Kidney glomerular epithelial cell (primary cell): ENCODE measurements at regions not wholly inside any gene's neighbourhood (a gene's known extent, or its start where the extent isn't known, plus 50 kb on each side); places are given as distances from the start of the nearest gene placed in this dataset.
A peak's percentile ranks its signal among the peaks of the same experiment; 100 is the strongest.

Experiments
- DNase-seq: peaks from one replicate; lab custom pipeline; 2025; lab: John Stamatoyannopoulos, UW

DNA sequence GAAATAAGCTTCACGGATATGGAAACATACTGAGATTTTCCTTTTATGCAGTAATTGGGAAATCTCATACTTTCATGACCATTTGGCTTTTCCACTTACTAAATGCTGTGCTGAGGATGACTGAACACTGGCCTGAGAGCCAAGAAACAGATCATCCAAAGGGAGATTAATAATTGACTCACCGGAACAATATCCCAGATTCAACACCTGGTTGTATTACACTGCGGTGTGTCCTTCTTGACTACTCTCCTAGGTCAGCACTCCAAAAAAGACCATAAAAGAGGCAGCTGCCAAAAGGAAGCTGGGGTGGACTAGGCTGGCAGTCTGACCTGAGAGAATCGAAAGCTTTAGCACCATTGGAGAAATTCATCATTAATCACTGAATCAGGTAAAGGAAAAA is 469.1 kb downstream of the CBLN2 start:
- peak; percentile 29 for DNase-seq

DNA sequence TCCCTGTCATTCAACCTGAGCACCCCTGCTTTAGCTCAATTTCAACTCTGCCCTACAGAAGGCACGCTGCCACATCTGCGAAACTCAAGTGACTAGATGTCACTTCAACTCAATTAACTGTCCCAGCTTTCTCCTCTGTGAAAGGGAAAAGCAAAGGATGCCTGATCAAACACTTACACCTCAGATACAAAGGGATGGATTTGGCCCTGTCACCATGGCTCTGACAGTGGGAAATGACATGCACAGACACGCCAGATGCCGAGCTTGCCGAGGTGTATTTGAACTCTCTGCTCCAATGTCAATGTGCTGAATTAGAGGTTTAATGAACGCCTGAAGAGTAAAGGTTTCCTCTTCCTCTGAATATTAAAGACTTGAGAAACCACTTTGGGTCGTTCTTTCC is 481.1 kb downstream of the CBLN2 start:
- DNase-seq, result no peak

DNA sequence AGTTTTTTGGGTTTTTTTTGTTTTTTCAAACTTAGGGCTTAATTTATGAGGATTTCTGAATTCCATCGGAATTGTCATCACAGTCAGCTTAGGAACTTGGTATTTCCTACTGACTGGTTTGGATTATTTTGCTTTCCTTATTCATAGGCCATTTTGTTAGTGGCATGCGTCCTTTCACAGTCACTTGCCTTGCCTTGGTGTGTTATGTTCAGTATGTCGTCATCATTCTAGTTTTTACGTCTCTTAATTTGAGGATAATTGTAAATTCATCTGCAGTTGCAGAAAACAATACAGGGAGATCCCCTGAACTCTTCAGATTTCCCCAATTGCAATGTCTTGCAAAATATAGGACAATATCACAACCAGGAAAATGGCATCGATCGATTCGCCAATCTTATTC is 485.3 kb downstream of the CBLN2 start:
- no peak for DNase-seq

DNA sequence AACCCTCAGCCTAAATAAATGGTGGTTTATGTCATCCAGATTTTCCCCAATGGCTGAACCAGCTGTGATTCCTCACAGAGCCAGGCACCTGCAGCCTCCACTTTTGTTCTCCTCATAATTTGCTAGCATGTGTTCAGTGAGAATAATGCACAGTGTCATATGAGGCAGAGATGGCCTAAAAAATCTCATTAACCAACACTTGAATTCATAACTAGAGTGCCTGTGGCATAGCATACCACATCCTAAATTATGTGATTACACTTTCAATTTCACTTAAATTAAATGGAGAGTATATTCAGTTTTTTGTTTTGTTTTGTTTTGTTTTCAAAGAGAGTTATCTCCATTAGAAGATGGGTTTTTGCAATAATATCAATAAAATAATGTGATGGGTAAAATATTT is 488.0 kb downstream of the CBLN2 start:
- no peak for DNase-seq

DNA sequence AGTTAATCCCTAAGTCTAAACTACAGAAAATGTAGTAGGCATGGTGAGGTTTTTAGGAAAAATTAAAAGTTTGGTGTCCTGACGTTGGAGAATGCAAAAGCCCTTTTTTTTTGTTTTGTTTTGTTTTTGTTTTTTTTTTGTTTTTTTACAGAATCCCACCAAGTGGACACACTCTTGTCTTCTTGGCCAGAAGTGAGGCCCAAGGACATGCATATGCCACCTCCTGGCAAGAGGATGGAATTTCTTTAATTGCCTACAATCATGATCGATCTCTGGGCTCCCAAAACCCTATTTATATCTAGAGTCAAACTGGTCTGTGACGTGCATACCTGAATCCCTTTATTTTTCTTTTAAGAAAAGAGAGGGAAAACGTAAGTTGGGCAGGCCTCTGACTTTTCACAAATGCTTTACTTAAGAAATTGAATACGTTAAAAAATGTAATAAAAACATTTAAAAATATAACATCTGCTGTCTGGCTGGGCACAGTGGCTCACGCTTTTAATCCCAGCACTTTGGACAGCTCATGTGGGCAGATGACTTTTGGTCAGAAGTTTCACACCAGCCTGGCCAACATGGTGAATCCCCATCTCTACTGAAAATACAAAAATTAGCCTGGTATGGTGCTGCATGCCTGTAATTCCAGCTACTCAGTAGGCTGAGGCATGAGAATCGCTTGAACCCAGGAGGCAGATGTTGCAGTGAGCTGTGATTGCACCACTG is 502.7 kb downstream of the CBLN2 start:
- no peak for DNase-seq

DNA sequence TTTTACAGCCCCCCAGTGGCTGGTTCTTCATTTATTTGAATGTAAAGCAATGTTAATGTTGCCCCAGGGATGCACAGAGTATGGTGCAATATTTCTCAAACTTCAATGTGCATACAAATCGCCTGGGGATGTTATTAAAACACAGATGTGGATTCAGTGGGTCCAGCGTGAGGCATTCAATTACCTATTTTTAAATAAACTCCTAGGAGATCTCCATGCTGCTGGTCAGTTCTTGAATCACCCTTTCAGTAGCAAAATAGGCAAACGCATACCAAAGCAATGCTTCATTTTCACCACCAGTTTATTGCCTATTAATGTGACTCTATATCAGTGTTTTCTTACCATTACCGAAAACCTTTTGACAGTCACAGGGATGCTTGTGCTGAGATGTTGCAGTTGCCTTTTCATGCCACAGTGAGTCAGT is 530.7 kb downstream of the CBLN2 start:
- no peak for DNase-seq

DNA sequence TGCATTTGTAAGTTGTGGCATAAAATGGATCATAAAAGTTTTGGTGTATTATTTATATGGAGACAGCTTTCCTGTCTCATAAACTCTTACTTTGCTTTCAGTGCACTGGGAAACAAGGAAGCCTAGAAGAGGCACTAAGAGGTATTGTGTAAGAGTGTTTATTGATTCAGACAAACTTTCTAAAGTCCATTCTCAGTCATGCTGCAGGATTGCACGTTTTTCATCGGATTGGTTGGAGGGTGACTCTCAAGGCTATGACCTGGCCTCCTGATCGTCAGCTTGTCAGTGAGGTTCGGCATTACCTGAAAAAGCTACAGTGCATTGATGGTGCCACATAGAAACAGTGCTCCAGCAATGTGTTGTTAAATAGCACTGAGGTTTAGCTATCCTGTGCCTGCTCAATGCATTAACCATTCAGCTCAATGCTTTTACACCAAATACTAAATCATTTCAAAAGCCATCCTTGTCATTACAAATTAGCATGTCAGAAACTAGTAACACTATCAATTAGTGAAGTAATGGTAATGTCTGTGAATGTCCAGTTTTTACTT is 545.5 kb downstream of the CBLN2 start:
- no peak for DNase-seq

DNA sequence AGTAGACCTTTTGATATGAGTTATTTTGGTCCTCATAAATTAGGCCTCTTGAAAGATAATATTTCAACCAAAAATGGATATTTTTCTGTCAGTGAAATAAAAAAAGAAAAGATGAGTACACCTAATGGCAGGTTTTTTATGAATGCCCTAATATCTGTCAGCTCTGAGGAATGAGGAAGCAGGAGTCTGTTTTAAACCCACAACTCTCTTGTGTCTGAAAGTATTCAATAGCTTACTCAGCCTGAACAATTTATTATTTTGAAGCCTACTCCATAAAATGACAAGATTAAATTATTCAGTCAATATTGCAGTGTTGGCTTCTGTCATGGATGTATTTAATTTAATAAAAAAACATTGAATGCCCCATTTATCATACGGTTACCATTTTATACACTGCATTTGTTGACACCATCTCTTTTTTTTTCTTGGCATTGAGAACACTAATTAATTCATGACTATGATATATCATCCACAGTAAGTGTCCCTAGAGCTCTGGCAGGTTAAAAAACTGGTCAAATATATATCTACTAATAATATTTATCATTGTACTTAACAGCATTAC is 548.2 kb downstream of the CBLN2 start:
- peak; percentile 34 for DNase-seq

DNA sequence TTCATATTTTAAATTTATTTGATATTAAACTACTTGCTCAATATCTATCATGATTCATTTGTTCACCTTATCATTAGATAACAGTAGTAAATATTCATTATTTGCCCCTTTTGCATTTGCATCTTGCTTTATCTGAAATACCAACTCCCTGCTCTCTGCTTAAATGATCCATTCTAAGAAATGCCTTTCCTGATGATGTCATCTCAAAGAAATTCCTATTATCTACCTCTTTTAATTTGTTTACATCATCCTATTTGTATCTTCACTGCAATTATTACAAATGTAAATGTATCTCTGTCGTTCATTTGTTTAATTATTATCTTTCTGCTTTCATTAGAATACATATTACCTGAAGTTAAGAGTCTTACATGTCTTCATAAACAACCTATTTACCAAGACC is 549.9 kb downstream of the CBLN2 start:
- peak; percentile 28 for DNase-seq

DNA sequence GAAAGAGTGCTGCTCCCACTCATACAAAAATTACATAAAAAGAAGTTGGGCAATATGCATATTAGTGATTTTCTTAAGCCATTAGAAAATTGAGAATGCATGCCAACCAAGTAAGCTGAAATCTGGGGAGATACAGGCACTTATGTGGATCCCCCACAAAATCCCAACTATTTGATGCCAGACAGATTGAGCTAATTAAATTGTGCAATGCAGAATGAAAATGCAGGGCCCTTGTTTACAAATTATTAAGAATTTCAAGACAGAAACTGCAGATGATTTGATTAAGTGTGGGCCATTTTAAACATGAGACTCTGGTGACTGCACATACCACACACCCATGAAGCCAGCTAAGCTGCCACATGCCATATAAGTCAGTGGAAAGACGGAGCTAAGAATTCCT is 554.5 kb downstream of the CBLN2 start:
- DNase-seq, result no peak

DNA sequence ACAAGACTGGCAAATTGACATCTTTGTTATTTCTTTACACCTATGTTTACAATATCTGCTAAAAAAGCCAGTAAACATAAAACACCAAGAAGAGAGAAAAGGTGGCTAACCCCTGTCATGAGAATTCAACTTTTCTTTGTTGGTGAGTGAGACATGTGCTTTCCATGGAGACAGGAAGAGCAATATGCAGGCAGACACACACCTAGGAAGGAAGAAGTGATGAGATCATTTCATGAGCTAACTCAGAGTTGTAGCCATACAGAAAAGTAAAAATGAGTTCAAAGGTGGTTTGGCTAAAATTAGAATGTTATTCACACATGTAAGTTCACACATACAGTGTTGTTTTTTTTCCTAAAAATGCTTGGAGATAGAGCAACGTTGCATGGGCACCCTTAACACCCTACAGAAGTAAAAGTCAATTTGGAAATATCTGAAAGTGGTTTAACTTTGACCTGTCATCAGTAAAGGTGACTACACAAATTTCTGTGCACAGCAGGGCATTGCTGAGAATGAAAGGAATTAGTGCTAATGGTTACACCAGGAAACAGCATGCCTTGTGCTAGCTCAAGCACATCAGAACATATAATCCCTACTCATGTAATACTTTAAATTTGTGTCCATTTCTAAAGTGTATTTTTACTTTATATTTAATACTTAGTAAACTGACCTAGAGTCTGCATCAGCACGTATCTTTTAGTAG is 557.6 kb downstream of the CBLN2 start:
- peak; percentile 8 for DNase-seq

DNA sequence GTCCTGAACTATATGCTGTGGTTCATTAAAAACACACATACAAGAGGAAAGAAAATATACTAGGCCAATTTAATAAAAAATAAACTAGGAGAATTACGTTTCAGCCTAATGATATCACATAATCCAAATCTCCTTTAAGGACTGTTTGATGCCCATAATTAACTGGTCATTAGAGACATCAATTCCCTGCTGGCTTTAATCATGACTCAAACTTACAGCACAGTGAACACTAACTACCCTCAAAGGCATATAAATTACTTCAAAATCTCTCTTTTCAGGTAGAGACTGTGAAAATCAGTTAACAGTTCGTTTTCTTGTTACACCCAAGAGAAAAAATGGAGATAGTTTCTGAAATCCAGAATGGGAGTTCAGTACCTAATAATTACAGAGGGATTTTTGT is 567.4 kb downstream of the CBLN2 start:
- no peak for DNase-seq

DNA sequence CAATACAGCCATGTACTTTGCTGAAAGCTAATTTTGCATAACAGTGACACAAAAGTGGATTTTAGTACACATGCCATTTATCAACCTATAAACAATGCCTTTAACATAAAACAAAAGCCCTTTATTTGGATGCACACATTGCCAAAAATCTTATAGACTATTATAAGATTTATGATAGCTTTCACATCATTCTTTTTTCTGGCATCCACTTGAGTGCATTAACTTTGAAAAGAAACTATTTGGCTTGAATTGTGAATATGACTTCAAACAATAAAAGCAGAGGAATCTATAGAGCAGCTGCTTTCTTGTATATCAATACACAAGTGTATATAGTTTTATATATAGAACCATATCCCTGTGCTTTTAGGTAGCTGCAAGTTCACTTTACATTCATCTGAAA is 577.4 kb downstream of the CBLN2 start:
- DNase-seq, result no peak

DNA sequence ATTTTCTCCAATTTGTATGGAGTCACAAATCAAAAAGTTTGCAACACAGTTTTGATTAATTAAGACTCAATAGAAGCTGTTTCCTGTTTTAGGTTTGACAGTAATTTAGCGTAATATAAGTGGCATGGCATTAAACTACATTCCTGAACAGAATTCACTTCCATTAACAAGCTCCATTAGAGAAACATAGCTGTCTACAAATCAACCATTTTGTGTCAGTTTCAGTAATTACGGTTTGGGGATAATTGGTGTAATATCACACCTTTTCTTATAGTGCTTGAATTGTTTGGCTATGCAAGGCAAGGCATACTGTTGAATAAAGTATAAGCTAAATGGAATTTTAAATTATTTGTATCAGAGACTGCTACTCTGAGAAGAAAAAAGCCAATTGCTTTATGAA is 585.5 kb downstream of the CBLN2 start:
- DNase-seq, result no peak

DNA sequence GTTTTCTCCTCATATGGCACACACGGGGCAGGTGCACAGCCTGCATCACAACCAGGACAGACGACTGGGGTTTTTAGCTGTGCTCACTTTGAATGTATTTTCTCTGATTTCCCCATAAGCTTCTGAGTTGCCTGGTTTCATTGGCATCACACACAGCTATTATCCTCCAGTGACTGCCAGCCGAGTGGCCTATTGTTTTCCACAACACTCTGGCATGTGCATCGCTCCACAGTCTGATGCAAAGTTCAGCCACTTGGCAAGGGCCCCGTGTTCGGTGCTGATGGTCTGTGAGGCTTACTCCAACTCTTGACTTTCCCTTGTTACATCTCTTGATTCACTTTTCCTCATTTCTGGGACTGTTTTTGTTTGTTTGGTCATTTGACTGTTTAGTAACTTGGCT is 593.1 kb downstream of the CBLN2 start:
- no peak for DNase-seq

DNA sequence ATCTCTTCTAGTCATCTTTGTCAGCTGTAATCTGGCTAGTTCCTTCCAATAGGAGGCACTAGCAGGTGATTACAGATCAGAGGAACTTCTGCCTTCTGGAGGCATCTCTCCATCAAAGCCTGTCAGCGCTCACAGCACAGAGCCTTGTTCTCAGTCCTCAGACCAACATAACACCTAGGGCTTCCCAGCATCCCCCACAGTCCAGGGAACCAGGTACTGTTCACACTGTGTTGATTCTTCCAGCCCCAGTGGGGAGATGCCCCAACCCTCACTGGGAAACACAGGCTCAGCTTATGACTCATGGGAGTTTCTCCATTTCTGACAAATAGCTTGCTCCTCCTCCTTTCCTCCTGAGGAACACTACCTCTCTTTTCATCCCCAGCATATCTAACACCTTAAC is 601.7 kb downstream of the CBLN2 start:
- DNase-seq, result no peak

DNA sequence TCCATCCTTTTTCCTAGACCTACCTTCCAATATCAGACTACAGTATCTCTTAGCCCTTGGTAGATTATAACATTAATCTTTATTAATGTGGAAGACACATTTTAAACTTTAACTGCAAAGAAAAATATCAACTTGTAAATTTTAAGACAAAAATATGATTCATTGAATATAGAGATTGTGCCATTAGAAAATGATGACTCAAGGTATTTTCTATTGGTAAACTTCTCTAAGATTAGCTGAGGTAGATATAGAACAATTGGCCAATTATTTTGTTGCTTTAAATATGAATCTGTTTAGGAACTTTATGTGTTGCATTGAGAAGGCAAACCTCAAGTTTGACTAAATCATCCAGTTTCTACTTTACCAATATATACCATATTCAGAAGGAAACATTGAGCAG is 604.7 kb downstream of the CBLN2 start:
- no peak for DNase-seq

DNA sequence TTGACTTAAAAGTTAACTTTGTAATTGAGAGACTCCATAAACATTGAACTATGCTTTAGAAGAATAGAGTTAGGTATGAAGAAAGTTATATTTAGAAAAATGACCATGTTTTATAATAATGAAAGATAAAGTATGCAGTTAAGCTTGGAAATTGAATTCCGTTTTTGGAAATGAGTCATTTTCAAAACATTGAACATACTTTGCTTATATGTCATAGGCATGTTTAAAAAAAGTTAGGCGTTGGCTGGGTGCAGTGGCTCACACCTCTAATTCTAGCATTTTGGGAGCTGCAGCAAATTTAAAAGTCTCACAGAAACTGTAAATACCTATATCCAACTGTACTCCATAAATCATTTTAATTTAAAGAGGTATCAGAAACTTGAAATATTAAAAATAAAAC is 607.4 kb downstream of the CBLN2 start:
- DNase-seq, result no peak

DNA sequence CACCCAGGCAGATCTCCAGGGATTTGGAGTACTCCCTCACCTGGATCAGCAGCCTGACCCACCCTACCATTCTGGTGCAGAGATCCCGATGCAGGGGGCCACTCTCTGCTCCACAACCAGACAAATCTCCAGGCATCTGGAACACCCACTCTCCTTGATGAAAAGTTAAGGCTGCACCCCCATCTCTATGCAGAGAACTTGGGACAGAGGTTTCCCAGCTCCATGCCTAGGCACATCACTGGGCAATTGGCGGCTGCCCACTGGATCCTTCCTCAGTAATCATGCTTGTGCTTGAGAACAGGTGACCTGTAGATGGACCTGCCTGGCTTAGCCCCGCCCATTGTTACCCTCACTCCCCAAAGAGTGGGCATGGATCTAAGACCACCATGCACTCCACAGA is 624.9 kb downstream of the CBLN2 start:
- DNase-seq, result no peak

DNA sequence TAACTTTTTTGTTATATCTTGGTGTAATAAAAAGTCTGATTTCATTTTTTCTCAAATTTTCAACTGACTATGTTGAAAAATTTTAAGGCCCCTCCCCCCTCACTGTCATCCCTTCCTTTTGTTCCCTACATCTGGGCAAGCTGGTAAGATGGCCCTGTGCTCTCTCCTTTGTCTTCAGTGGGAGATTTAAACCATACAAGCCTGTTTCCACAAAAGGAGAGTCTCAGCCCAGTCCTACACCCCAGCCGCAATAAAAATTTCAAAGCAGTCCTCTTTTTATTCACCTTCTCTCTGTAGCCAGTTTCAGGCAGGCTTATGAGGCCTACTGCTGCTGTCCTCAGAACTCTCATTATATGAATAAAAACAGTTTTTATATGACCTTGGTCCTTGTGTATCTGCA is 630.5 kb downstream of the CBLN2 start:
- no peak for DNase-seq

DNA sequence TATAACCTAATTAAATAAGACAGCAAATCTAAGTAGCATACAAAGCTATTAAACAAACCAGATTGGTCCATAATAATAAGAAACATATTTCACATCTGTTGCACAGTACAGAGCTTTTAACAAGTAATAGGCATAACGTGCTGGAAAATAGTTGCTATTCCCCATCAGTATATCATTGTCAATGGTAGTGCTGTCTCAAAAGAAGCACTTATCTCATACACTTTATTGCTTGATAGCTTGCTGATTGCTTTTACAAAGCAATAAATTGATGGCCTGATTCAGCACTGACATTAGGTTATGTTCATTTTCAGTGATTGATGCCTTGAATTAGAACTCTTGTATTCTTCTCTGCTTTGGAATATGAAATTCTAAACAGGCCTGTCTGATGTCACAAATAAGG is 641.7 kb downstream of the CBLN2 start:
- no peak for DNase-seq

DNA sequence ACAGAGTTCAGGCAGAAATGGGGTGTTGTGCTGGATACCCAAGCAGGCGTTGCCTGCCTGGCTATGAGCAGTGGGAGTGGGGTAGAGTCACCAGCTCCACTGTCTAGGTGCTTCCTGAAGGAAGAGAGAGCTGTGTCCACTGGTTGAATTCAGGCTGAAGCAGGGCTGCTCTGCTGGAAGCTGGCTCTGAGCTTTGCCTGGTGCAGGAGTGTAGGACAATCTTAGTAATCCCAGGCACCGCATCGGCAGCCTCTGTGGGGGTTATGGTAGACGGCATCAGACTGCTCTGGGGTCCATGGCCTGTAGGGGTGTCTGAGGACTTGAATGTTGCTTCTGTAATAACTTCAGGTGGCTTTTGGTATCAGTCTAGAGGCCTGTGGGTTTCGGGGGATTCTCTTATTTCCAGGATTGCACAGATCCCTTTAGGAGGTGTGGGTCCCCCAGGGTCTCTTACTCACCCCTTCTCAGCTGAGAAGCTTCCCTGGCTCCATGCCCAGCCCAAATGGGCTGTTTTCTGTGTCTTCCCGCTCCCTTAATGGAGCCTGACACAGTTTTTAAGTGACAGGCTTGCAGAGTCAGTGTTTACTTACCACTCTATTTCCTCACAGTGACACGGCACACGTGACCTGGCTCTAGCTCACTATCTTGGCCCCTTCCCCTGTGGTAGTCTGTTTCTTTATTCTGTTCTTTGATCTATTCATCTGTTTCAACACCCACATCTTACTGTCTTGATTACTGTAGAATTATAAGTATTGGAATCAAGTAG is 644.3 kb downstream of the CBLN2 start:
- no peak for DNase-seq

DNA sequence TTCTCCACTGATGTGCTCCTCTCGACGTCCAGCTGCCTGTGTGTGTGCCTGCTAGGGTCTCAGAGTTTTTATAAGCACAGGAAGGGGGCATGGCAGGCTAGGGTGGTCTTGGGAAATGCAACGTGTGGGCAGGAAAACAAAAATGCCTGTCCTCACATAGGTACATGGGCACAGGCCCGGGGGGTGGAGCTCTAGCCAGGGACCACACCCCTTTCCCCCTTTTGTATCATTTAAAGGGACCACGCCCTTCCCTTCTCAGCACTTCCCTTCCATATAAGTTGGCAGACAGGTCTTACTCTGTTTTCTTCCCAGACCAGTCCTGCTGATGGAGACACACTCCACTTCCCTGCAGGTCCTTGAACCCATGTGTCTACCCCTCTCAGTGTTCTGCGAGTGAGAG is 645.0 kb downstream of the CBLN2 start:
- no peak for DNase-seq
